Spleen (tissue), 7 donors: ENCODE measurements at regions not wholly inside any gene's neighbourhood (a gene's known extent, or its start where the extent isn't known, plus 50 kb on each side); places are given as distances from the start of the nearest gene placed in this dataset.

ENCODE experiments used
- CTCF ChIP-seq, 11 experiments: fragments of 200-600 bp in 7 of 11; fragments of 450-650 bp in 4 of 11; sonication (generic) in 4 of 11; IDR thresholded peaks in 8 of 11; conservative IDR thresholded peaks in 3 of 11; 1 replicate in 7 of 11; 2 replicates in 4 of 11; pipeline versions ENCODE4 v1.4.0 to v1.8.0; 2016 to 2021; ENCODE audit warnings: antibody characterized with exemption in 11 of 11, inconsistent platforms in 4 of 11, mild to moderate bottlenecking in 1 of 11
- POLR2A ChIP-seq, 3 donors: fragments of 450-650 bp; IDR thresholded peaks; one replicate each; pipeline ENCODE4 v1.5.1; 2017; ENCODE audit warnings: antibody characterized with exemption in 3 of 3, mild to moderate bottlenecking in 1 of 3
- donor health status: DM: no; HTN: no; CAD: no; lungs with moderate emphysema.
- donor health status: DM: no; HTN: no; CAD: no.
- donor health status: DM: no; HTN: no; CAD: no.

DNA sequence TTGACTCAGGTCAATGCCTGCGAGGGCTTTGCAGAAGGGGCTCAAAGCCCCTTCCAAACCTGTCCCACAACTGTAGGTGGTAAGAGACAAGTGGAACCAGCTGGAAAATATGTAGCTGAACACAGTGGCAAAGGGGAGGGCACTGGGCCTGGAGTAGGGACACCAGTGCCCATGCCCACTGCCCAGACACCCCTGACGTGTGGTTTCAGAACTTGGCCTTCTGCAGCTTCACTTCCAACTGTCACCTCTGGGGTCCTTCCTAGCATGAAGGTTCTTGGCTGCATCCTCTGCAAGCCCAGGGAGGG lies 233.1 kb upstream of the IRX1 start:
- TF ChIP-seq CTCF (IDR thresholded peaks at IDR 0.05 in 8 of 11, conservative IDR thresholded peaks at IDR 0.05 in 3 of 11) (no peak), POLR2A (IDR thresholded peaks at IDR 0.05) (no peak)
